ENCODE measurements at regions not wholly inside any gene's neighbourhood (a gene's known extent, or its start where the extent isn't known, plus 50 kb on each side); places are given as distances from the start of the nearest gene placed in this dataset.

DNA sequence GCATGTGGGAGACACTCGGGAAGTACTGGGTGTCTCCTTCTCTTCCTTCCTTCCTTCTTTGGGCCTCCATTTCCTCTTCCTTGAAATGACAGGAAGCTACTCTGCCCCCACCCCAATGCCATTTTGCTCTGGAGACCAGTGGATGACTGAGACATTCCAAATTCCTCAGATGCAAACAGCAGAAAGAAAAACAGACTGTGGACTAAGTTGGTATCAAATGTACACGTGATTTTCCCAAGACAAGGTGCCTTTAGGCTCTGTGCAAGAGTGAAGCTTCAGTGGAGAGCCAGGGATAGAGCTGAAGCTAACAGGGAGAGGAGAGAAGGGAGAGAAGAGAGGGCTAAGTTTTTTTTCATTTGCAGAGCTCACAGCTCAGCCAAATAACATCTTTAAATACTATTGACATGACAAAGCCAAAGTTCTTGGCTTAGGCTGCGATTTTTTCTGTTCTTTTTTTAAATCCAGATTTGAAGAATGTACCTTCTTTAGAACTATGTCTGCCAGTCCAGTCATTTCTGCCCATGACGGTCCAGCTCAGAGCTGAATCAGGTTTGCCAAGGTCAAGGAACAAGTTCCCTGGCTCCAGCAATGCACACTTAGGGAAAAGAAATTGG is 84.5 kb upstream of the LCLAT1 start:
- Histone ChIP-seq H3K36me3 (ENCODE audit: control insufficient read depth, low read length) (no peaks in the 10 kb centered on the region), H3K27ac (ENCODE audit: low read depth, low read length) (no peak overlapping the region), H4K20me1 (ENCODE audit: control insufficient read depth, insufficient read depth, low read depth, low read length) (no peaks in the 10 kb centered on the region), H3K27me3 (ENCODE audit: control insufficient read depth, low read length) (peaks cover 6% of the 10 kb centered on the region), H3K79me2 (ENCODE audit: control insufficient read depth, low read length) (no peaks in the 10 kb centered on the region), H3K9me2 (replicated peaks; ENCODE audit: control insufficient read depth, low read length) (no peaks in the 10 kb centered on the region), H3K9me3 (ENCODE audit: control insufficient read depth, insufficient read depth, low read length) (no peaks in the 10 kb centered on the region), H3K4me2 (ENCODE audit: low read length) (no peak overlapping the region), H3F3A (ENCODE audit: control insufficient read depth, insufficient read depth) (no peaks in the 10 kb centered on the region), H3K4me1 (ENCODE audit: control insufficient read depth, low read length) (peaks cover 16% of the 10 kb centered on the region), H3K4me3 (ENCODE audit: low read length) (no peak overlapping the region)
- no peak for TF ChIP-seq EZH2phosphoT487 (IDR thresholded peaks at IDR 0.05; ENCODE audit: borderline replicate concordance, low read length)
- TF ChIP-seq, protein P1, sequence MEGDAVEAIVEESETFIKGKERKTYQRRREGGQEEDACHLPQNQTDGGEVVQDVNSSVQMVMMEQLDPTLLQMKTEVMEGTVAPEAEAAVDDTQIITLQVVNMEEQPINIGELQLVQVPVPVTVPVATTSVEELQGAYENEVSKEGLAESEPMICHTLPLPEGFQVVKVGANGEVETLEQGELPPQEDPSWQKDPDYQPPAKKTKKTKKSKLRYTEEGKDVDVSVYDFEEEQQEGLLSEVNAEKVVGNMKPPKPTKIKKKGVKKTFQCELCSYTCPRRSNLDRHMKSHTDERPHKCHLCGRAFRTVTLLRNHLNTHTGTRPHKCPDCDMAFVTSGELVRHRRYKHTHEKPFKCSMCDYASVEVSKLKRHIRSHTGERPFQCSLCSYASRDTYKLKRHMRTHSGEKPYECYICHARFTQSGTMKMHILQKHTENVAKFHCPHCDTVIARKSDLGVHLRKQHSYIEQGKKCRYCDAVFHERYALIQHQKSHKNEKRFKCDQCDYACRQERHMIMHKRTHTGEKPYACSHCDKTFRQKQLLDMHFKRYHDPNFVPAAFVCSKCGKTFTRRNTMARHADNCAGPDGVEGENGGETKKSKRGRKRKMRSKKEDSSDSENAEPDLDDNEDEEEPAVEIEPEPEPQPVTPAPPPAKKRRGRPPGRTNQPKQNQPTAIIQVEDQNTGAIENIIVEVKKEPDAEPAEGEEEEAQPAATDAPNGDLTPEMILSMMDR (IDR thresholded peaks at IDR 0.05; ENCODE audit: low read depth, low read length, poor library complexity, severe bottlenecking): no peak

DNA sequence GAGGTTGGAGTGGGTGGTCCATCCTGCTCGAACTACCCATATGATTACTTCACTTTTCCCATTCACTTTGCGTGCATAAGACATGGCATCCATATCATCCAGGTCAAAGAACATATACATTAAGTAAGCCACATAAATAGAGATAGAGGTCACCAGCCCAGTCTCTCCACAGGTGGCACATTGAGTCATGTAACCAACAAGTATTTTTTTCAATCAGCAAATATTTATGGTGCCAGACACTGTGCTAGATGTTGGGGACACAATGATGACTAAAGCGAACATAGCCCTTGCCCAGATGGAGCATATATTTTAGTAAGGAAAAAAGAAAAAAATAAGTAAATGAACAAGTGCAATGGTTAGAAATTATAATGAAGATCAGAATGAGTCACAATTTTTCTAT is 83.6 kb upstream of the LCLAT1 start:
- H3K4me1 ChIP-seq (ENCODE audit: control insufficient read depth, low read length): peaks cover 16% of the 10 kb centered on the region
- H3K4me3 ChIP-seq (ENCODE audit: low read length): no peak overlapping the region
- no peak overlapping the region for H3K27ac ChIP-seq (ENCODE audit: low read depth, low read length)
- no peaks in the 10 kb centered on the region for H3K9me2 ChIP-seq (replicated peaks; ENCODE audit: control insufficient read depth, low read length)
- H3K36me3 ChIP-seq (ENCODE audit: control insufficient read depth, low read length): no peaks in the 10 kb centered on the region
- H3K79me2 ChIP-seq (ENCODE audit: control insufficient read depth, low read length): no peaks in the 10 kb centered on the region
- no peak for TF ChIP-seq EZH2phosphoT487 (IDR thresholded peaks at IDR 0.05; ENCODE audit: borderline replicate concordance, low read length)
- TF ChIP-seq, protein P1 (IDR thresholded peaks at IDR 0.05; ENCODE audit: low read depth, low read length, poor library complexity, severe bottlenecking): no peak
- peaks cover 6% of the 10 kb centered on the region for H3K27me3 ChIP-seq (ENCODE audit: control insufficient read depth, low read length)
- H4K20me1 ChIP-seq (ENCODE audit: control insufficient read depth, insufficient read depth, low read depth, low read length): no peaks in the 10 kb centered on the region
- H3F3A ChIP-seq (ENCODE audit: control insufficient read depth, insufficient read depth): no peaks in the 10 kb centered on the region
- no peak overlapping the region for H3K4me2 ChIP-seq (ENCODE audit: low read length)
- no peaks in the 10 kb centered on the region for H3K9me3 ChIP-seq (ENCODE audit: control insufficient read depth, insufficient read depth, low read length)

DNA sequence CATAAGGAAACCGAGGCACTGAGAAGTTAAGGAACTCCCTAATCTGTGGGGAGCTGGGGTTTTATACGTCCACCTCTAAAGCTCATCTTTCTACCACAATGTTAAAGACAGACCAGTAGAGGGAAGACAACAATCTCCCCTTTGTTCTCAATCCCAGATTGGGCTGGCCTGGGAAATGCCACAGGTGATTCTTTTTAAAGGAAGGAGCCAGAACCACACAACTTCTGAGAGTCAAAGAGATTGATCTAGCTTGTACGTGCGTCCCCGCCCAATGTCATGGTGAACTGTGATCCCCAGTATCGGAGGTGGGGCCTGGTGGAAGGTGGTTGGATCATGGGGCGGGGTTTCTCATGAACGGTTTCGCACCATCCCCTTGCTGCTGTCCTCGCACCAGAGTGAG is 81.8 kb upstream of the LCLAT1 start:
- no peaks in the 10 kb centered on the region for H4K20me1 ChIP-seq (ENCODE audit: control insufficient read depth, insufficient read depth, low read depth, low read length)
- H3K4me1 ChIP-seq (ENCODE audit: control insufficient read depth, low read length): peaks cover 16% of the 10 kb centered on the region
- no peaks in the 10 kb centered on the region for H3F3A ChIP-seq (ENCODE audit: control insufficient read depth, insufficient read depth)
- H3K27me3 ChIP-seq (ENCODE audit: control insufficient read depth, low read length): peaks cover 6% of the 10 kb centered on the region
- H3K9me2 ChIP-seq (replicated peaks; ENCODE audit: control insufficient read depth, low read length): no peaks in the 10 kb centered on the region
- no peaks in the 10 kb centered on the region for H3K36me3 ChIP-seq (ENCODE audit: control insufficient read depth, low read length)
- H3K9me3 ChIP-seq (ENCODE audit: control insufficient read depth, insufficient read depth, low read length): no peaks in the 10 kb centered on the region
- H3K27ac ChIP-seq (ENCODE audit: low read depth, low read length): no peak overlapping the region
- no peak for TF ChIP-seq EZH2phosphoT487 (IDR thresholded peaks at IDR 0.05; ENCODE audit: borderline replicate concordance, low read length)
- TF ChIP-seq, protein P1 (IDR thresholded peaks at IDR 0.05; ENCODE audit: low read depth, low read length, poor library complexity, severe bottlenecking): no peak
- no peak overlapping the region for H3K4me2 ChIP-seq (ENCODE audit: low read length)
- no peaks in the 10 kb centered on the region for H3K79me2 ChIP-seq (ENCODE audit: control insufficient read depth, low read length)
- no peak overlapping the region for H3K4me3 ChIP-seq (ENCODE audit: low read length)

All from DOHH2 (cell line).